Colonic mucosa (tissue), 4 donors: ENCODE measurements at regions not wholly inside any gene's neighbourhood (a gene's known extent, or its start where the extent isn't known, plus 50 kb on each side); places are given as distances from the start of the nearest gene placed in this dataset.

Source experiments
- DNase-seq: peaks from one replicate; pipeline ENCODE4 v3.0.0-alpha.2; 2020
- H3K27ac ChIP-seq: fragments of 200-600 bp; one replicate; pipeline ENCODE4 v1.8.0; 2021
- H3K27me3 ChIP-seq: fragments of 200-600 bp; one replicate; pipeline ENCODE4 v1.8.0; 2021
- H3K36me3 ChIP-seq: fragments of 200-600 bp; one replicate; pipeline ENCODE4 v1.8.0; 2021
- H3K4me1 ChIP-seq: fragments of 200-600 bp; one replicate; pipeline ENCODE4 v1.8.0; 2021; ENCODE audit warnings: mild to moderate bottlenecking
- H3K4me3 ChIP-seq: fragments of 200-600 bp; one replicate; pipeline ENCODE4 v1.8.0; 2021
- H3K9ac ChIP-seq, 2 donors: one replicate each; pipeline ENCODE4 v1.7.0; 2013; ENCODE audit warnings: control low read depth in 2 of 2, low read depth in 2 of 2, low read length in 2 of 2
- H3K9me3 ChIP-seq: fragments of 200-600 bp; one replicate; pipeline ENCODE4 v1.8.0; 2021
- CTCF ChIP-seq: fragments of 200-600 bp; IDR thresholded peaks from one replicate; pipeline ENCODE4 v1.8.0; 2022; ENCODE audit warnings: antibody characterized with exemption, mild to moderate bottlenecking
- intact Hi-C: fragments of 100-400 bp; cut with DNase I; formaldehyde crosslinking; loops from one replicate; pipeline ENCODE4 v1.14.1; 2022
- donor health status: healthy.
- donor health status: DM: no; HTN: no; CAD: no.
- donor health status: DM: no; HTN: no; CAD: no.

GRCh38 chr21:28207436-28208173 is 785.1 kb downstream of the LTN1 start:
- H3K27ac ChIP-seq: no peak overlapping the region
- H3K4me1 ChIP-seq: no peaks in the 10 kb centered on the region
- H3K27me3 ChIP-seq: no peaks in the 10 kb centered on the region
- H3K9me3 ChIP-seq: no peaks in the 10 kb centered on the region
- no peak for TF ChIP-seq CTCF
- no peak for DNase-seq
- H3K4me3 ChIP-seq: no peak overlapping the region
- H3K36me3 ChIP-seq: no peaks in the 10 kb centered on the region
- H3K9ac ChIP-seq: no peak overlapping the region
- intact Hi-C loops: no loop called here

GRCh38 chr21:28200726-28201125 is 792.0 kb downstream of the LTN1 start:
- Histone ChIP-seq H3K27ac (no peak overlapping the region), H3K4me3 (no peak overlapping the region), H3K9ac (no peak overlapping the region), H3K4me1 (no peaks in the 10 kb centered on the region), H3K9me3 (no peaks in the 10 kb centered on the region), H3K27me3 (no peaks in the 10 kb centered on the region), H3K36me3 (no peaks in the 10 kb centered on the region)
- intact Hi-C loops: no loop called here
- DNase-seq: no peak
- TF ChIP-seq CTCF: no peak

- intact Hi-C loops: no loop called here
- Histone ChIP-seq H3K9ac (no peak overlapping the region), H3K36me3 (no peaks in the 10 kb centered on the region), H3K4me1 (no peaks in the 10 kb centered on the region), H3K27me3 (no peaks in the 10 kb centered on the region), H3K9me3 (no peaks in the 10 kb centered on the region), H3K27ac (no peak overlapping the region), H3K4me3 (no peak overlapping the region)
- DNase-seq: no peak
- TF ChIP-seq CTCF: no peak
Observed at GRCh38 chr21:28196981-28197380, 795.7 kb downstream of the LTN1 start.

- Histone ChIP-seq H3K9ac (no peak overlapping the region), H3K27ac (no peak overlapping the region), H3K9me3 (no peaks in the 10 kb centered on the region), H3K4me3 (no peak overlapping the region), H3K27me3 (no peaks in the 10 kb centered on the region), H3K4me1 (no peaks in the 10 kb centered on the region), H3K36me3 (no peaks in the 10 kb centered on the region)
- no peak for DNase-seq
- intact Hi-C loops: no loop called here
- no peak for TF ChIP-seq CTCF
Observed at GRCh38 chr21:28193189-28193588, 799.5 kb downstream of the LTN1 start.

GRCh38 chr21:28186604-28187003 is 806.1 kb downstream of the LTN1 start:
- no peak for TF ChIP-seq CTCF
- Histone ChIP-seq H3K4me1 (no peaks in the 10 kb centered on the region), H3K27me3 (no peaks in the 10 kb centered on the region), H3K4me3 (no peak overlapping the region), H3K9ac (no peak overlapping the region), H3K9me3 (no peaks in the 10 kb centered on the region), H3K27ac (no peak overlapping the region), H3K36me3 (no peaks in the 10 kb centered on the region)
- DNase-seq: no peak
- intact Hi-C loops: no loop called here
